ENCODE measurements at regions not wholly inside any gene's neighbourhood (a gene's known extent, or its start where the extent isn't known, plus 50 kb on each side); places are given as distances from the start of the nearest gene placed in this dataset.

DNA sequence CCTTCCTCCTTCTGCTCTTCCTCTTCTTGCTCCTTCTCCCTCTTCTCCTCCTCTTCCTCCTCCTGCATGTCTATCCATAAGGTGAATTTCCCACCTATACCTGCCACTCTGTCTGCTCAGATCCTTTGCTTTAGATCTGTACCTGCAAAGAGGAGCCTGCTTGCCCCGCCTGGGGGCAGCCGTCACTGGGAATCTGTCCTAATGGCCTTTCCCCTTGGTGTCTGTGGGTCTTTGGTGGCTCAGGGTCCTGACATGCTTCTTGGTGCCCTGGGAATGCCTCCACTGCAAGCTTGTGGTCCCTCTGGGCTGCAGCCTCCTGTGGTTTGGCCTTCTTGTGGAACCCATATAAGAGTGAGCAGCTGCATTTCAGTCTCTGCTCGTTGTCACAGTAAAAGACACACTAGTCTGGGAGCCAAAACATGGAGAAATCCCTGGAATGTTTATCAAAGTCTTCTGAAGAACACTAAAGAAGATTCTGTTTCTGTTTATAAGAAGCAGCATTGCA lies 79.5 kb upstream of the CSF3R start:
- intact Hi-C loops (cut with DNase I), result no loop called here
- ATAC-seq (no peak), DNase-seq (peak in 1 of 4 donors; percentile 37)
- no peaks in the 10 kb centered on the region for H3K36me3 ChIP-seq
- TF ChIP-seq, protein P1, sequence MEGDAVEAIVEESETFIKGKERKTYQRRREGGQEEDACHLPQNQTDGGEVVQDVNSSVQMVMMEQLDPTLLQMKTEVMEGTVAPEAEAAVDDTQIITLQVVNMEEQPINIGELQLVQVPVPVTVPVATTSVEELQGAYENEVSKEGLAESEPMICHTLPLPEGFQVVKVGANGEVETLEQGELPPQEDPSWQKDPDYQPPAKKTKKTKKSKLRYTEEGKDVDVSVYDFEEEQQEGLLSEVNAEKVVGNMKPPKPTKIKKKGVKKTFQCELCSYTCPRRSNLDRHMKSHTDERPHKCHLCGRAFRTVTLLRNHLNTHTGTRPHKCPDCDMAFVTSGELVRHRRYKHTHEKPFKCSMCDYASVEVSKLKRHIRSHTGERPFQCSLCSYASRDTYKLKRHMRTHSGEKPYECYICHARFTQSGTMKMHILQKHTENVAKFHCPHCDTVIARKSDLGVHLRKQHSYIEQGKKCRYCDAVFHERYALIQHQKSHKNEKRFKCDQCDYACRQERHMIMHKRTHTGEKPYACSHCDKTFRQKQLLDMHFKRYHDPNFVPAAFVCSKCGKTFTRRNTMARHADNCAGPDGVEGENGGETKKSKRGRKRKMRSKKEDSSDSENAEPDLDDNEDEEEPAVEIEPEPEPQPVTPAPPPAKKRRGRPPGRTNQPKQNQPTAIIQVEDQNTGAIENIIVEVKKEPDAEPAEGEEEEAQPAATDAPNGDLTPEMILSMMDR (IDR thresholded peaks at IDR 0.05), result no peak
- no peak overlapping the region for H3K4me3 ChIP-seq
- H3K27me3 ChIP-seq, result peaks cover 0 to 5% of the 10 kb centered on the region in 2 donors
- no peaks in the 10 kb centered on the region for H3K9me3 ChIP-seq
- no peak overlapping the region for H3K27ac ChIP-seq
- H3K4me1 ChIP-seq, result no peaks in the 10 kb centered on the region

DNA sequence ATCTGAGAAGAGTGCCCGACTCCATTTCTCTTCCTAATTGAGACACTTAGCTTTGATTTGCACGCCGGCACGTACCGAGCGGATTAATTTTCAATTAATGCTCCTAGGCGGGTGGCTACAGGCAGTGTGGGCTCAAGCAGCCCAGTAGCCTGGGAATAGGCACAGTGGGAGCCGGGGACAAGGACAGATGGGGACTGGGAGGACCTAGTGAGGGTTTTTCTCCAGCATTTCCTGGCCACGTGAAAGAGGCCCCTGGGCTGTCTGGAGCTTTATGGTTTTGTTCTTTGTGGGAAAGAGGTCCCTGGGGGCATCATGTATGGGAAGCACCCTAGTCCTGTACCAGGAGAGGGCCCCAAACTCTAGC lies 78.6 kb upstream of the CSF3R start:
- Histone ChIP-seq H3K4me1 (no peaks in the 10 kb centered on the region), H3K27me3 (peaks cover 0 to 5% of the 10 kb centered on the region in 2 donors), H3K9me3 (no peaks in the 10 kb centered on the region), H3K36me3 (no peaks in the 10 kb centered on the region), H3K27ac (no peak overlapping the region), H3K4me3 (no peak overlapping the region)
- ATAC-seq, result no peak
- no peak for DNase-seq
- TF ChIP-seq, protein P1 (IDR thresholded peaks at IDR 0.05), result no peak
- intact Hi-C loops (cut with DNase I), result no loop called here

DNA sequence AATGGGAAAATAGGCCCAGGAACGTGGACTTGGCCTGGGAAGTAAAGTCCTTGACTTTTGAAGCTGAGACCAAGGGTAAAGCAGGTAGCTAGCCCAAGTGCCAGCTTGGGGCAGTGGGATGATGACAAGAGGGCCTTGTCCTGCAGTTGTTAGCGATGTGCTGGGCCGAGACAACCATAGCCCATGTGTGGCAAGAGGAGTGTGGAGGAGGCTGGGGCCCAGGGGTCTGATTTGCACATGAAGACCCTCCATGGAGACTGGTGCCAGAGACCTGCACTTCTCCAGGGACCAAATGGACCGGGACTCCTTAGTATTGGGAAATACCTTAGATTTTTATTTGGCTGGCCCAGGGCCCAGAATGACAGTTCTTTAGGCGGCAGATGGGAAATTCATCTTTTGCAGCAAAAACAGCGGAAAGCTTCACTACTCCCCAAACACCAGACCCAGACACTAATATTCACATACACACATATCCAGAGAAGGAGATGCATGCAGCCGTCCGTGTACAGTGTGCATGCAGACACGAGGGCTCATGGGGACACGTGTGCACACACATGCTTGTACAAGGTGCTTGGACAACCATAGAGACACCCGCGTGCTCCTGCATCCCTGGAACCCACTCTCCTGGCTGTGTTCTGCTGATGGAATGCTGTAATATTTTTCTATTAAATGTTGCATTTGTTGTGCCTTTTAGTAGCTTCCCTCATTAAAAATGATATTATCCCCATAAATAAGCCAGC lies 78.1 kb upstream of the CSF3R start:
- ATAC-seq (no peak), DNase-seq (no peak)
- intact Hi-C loops (cut with DNase I), result no loop called here
- H3K9me3 ChIP-seq, result no peaks in the 10 kb centered on the region
- no peak overlapping the region for H3K27ac ChIP-seq
- H3K4me1 ChIP-seq, result no peaks in the 10 kb centered on the region
- TF ChIP-seq, protein P1 (IDR thresholded peaks at IDR 0.05), result no peak
- peaks cover 0 to 5% of the 10 kb centered on the region in 2 donors for H3K27me3 ChIP-seq
- no peak overlapping the region for H3K4me3 ChIP-seq
- H3K36me3 ChIP-seq, result no peaks in the 10 kb centered on the region

DNA sequence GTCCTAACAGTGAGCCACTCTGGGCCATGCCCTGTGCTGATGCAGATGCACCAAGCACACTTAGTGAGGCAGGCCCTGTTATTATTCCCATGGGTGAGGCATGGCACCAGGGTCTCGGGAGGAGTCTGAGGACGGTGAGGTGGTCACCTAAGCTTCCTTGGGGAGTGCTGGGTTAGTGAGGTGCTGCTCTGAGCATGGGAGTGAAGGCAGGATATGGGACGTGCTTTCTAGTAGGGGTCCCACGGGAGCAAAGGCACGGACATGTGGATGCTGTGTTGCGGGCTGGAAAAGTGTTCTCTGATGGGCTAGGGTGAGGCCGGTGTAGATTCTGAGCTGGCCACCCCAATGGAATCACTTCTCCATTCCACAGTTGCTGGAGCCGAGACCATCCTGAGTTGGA lies 77.5 kb upstream of the CSF3R start:
- no peaks in the 10 kb centered on the region for H3K36me3 ChIP-seq
- H3K27me3 ChIP-seq, result peaks cover 0 to 10% of the 10 kb centered on the region in 2 donors
- ATAC-seq (no peak), DNase-seq (no peak)
- H3K4me1 ChIP-seq, result no peaks in the 10 kb centered on the region
- TF ChIP-seq, protein P1 (IDR thresholded peaks at IDR 0.05), result no peak
- no peak overlapping the region for H3K27ac ChIP-seq
- H3K4me3 ChIP-seq, result no peak overlapping the region
- H3K9me3 ChIP-seq, result no peaks in the 10 kb centered on the region
- intact Hi-C loops (cut with DNase I), result no loop called here

DNA sequence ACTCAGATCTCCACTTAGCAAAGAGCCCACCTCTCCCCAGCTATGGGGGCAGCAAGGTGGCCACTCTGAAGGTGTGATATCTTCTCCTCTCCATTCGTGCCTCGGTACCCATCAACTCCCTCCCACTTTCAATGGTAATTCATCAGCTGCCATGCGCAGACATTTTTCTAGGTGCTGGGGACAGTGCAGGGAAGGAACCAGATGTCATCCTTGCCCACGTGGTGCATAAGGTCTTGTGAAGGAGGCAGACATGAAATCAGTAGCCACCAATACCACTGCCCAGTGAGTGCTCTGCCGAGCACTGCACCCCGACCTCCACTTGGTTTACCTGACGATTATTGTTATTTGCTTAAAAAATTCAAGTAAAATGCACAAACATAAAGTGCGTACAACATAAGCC lies 76.3 kb upstream of the CSF3R start:
- ATAC-seq (no peak), DNase-seq (no peak)
- TF ChIP-seq, protein P1 (IDR thresholded peaks at IDR 0.05), result no peak
- intact Hi-C loops (cut with DNase I), result no loop called here
- H3K9me3 ChIP-seq, result no peaks in the 10 kb centered on the region
- no peaks in the 10 kb centered on the region for H3K4me1 ChIP-seq
- no peak overlapping the region for H3K27ac ChIP-seq
- H3K27me3 ChIP-seq, result peaks cover 0 to 21% of the 10 kb centered on the region in 2 donors
- no peaks in the 10 kb centered on the region for H3K36me3 ChIP-seq
- no peak overlapping the region for H3K4me3 ChIP-seq

Data from left lung (tissue), 4 donors.